ENCODE measurements at regions not wholly inside any gene's neighbourhood (a gene's known extent, or its start where the extent isn't known, plus 50 kb on each side); places are given as distances from the start of the nearest gene placed in this dataset.

- TF ChIP-seq, protein P1, sequence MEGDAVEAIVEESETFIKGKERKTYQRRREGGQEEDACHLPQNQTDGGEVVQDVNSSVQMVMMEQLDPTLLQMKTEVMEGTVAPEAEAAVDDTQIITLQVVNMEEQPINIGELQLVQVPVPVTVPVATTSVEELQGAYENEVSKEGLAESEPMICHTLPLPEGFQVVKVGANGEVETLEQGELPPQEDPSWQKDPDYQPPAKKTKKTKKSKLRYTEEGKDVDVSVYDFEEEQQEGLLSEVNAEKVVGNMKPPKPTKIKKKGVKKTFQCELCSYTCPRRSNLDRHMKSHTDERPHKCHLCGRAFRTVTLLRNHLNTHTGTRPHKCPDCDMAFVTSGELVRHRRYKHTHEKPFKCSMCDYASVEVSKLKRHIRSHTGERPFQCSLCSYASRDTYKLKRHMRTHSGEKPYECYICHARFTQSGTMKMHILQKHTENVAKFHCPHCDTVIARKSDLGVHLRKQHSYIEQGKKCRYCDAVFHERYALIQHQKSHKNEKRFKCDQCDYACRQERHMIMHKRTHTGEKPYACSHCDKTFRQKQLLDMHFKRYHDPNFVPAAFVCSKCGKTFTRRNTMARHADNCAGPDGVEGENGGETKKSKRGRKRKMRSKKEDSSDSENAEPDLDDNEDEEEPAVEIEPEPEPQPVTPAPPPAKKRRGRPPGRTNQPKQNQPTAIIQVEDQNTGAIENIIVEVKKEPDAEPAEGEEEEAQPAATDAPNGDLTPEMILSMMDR (IDR thresholded peaks at IDR 0.05; ENCODE audit: extremely low read depth in 1 of 2, insufficient read depth in 1 of 2, low read depth in 1 of 2, low read length in 2 of 2): no peak
- TF ChIP-seq MAX (IDR thresholded peaks at IDR 0.05; ENCODE audit: insufficient read depth, insufficient read length): no peak
- no peak for TF ChIP-seq POLR2A (IDR thresholded peaks at IDR 0.05; ENCODE audit: low read depth, low read length)
- TF ChIP-seq JUN (IDR thresholded peaks at IDR 0.05; ENCODE audit: borderline replicate concordance, insufficient read depth, insufficient read length, low read depth): no peak
- TF ChIP-seq POLR2AphosphoS5 (IDR thresholded peaks at IDR 0.05; ENCODE audit: insufficient read depth, low read depth, low read length): no peak
These were observed 759.7 kb downstream of the OLFM4 start for GRCh38 chr13:53788286-53788685.
